Testis (tissue), 2 donors: ENCODE measurements at regions not wholly inside any gene's neighbourhood (a gene's known extent, or its start where the extent isn't known, plus 50 kb on each side); places are given as distances from the start of the nearest gene placed in this dataset.

ENCODE experiments used
- POLR2A ChIP-seq: fragments of 450-650 bp; IDR thresholded peaks from one replicate; pipeline ENCODE4 v1.6.1; 2017; ENCODE audit warnings: antibody characterized with exemption, mild to moderate bottlenecking, moderate library complexity
- TF ChIP-seq, protein P1 (sequence below), 3 experiments: fragments of 450-650 bp in 2 of 3; fragments of 200-600 bp in 1 of 3; sonication (generic) in 1 of 3; IDR thresholded peaks; one replicate each; pipeline ENCODE4 v1.5.1; 2016 to 2019; ENCODE audit warnings: antibody characterized with exemption in 3 of 3, mild to moderate bottlenecking in 2 of 3, moderate library complexity in 1 of 3

GRCh38 chr15:38665586-38666305 lies 101.1 kb upstream of the RASGRP1 start:
- TF ChIP-seq, protein P1, sequence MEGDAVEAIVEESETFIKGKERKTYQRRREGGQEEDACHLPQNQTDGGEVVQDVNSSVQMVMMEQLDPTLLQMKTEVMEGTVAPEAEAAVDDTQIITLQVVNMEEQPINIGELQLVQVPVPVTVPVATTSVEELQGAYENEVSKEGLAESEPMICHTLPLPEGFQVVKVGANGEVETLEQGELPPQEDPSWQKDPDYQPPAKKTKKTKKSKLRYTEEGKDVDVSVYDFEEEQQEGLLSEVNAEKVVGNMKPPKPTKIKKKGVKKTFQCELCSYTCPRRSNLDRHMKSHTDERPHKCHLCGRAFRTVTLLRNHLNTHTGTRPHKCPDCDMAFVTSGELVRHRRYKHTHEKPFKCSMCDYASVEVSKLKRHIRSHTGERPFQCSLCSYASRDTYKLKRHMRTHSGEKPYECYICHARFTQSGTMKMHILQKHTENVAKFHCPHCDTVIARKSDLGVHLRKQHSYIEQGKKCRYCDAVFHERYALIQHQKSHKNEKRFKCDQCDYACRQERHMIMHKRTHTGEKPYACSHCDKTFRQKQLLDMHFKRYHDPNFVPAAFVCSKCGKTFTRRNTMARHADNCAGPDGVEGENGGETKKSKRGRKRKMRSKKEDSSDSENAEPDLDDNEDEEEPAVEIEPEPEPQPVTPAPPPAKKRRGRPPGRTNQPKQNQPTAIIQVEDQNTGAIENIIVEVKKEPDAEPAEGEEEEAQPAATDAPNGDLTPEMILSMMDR (IDR thresholded peaks at IDR 0.05): no peak
- no peak for TF ChIP-seq POLR2A
